ENCODE measurements at regions not wholly inside any gene's neighbourhood (a gene's known extent, or its start where the extent isn't known, plus 50 kb on each side); places are given as distances from the start of the nearest gene placed in this dataset.

DNA sequence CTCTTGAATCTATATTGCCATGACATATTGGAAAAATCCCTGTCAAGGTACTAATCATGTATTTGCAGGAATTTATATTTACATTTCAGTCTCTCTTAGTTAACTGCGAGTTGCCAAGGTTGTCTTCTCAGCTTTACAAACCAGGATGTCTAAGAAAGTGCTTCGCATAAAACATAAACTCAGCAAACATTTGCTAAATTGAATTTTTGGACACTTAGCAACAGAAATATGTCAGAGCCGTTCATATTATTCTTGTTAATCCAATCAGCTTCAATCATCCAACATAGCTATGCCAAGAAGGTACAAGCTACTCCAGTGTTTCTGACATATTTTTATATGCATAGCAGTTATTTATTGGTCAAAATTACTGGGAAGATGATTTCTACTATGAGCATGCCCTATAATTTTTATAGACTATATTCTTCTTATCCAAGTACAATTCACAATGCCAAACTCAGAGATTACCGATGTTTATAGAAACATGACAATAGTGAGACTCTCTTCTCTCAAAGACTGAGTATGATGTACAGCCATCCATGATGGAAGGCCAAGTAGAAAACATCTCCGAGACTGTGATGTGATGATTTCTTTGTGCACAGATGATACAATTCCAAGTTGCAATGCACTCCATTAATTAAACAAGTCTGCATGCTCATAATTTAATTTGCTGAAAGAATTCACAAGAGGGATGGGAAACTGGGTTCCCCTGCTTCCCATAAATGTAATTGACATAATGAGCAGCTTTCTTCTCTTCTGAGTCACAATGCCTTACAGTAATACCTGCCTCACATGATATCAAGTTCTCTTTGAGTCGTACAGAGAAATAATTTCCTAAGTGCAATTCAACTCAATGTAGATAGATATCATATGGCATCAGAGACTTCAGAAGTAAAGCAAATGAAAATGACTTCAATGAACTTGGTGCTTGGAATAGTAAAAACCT, 776.3 kb downstream of the EFNB2 start:
- no peak for TF ChIP-seq TEAD4 (IDR thresholded peaks at IDR 0.05)
- TF ChIP-seq, protein P1, sequence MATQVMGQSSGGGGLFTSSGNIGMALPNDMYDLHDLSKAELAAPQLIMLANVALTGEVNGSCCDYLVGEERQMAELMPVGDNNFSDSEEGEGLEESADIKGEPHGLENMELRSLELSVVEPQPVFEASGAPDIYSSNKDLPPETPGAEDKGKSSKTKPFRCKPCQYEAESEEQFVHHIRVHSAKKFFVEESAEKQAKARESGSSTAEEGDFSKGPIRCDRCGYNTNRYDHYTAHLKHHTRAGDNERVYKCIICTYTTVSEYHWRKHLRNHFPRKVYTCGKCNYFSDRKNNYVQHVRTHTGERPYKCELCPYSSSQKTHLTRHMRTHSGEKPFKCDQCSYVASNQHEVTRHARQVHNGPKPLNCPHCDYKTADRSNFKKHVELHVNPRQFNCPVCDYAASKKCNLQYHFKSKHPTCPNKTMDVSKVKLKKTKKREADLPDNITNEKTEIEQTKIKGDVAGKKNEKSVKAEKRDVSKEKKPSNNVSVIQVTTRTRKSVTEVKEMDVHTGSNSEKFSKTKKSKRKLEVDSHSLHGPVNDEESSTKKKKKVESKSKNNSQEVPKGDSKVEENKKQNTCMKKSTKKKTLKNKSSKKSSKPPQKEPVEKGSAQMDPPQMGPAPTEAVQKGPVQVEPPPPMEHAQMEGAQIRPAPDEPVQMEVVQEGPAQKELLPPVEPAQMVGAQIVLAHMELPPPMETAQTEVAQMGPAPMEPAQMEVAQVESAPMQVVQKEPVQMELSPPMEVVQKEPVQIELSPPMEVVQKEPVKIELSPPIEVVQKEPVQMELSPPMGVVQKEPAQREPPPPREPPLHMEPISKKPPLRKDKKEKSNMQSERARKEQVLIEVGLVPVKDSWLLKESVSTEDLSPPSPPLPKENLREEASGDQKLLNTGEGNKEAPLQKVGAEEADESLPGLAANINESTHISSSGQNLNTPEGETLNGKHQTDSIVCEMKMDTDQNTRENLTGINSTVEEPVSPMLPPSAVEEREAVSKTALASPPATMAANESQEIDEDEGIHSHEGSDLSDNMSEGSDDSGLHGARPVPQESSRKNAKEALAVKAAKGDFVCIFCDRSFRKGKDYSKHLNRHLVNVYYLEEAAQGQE (IDR thresholded peaks at IDR 0.05; ENCODE audit: low read depth) = no peak
- TF ChIP-seq, protein P2, sequence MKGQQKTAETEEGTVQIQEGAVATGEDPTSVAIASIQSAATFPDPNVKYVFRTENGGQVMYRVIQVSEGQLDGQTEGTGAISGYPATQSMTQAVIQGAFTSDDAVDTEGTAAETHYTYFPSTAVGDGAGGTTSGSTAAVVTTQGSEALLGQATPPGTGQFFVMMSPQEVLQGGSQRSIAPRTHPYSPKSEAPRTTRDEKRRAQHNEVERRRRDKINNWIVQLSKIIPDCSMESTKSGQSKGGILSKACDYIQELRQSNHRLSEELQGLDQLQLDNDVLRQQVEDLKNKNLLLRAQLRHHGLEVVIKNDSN (IDR thresholded peaks at IDR 0.05) = no peak
- TF ChIP-seq ZBTB7A (IDR thresholded peaks at IDR 0.05; ENCODE audit: low read depth) = no peak
- no peak for TF ChIP-seq CEBPB (IDR thresholded peaks at IDR 0.05)
- TF ChIP-seq FOXM1 (IDR thresholded peaks at IDR 0.05; ENCODE audit: borderline replicate concordance, low read depth) = no peak
- TF ChIP-seq NFIC (IDR thresholded peaks at IDR 0.05) = no peak
- no peak for TF ChIP-seq YY1 (IDR thresholded peaks at IDR 0.05; ENCODE audit: low read depth)
- TF ChIP-seq TAF1 (IDR thresholded peaks at IDR 0.05; ENCODE audit: low read depth) = no peak

DNA sequence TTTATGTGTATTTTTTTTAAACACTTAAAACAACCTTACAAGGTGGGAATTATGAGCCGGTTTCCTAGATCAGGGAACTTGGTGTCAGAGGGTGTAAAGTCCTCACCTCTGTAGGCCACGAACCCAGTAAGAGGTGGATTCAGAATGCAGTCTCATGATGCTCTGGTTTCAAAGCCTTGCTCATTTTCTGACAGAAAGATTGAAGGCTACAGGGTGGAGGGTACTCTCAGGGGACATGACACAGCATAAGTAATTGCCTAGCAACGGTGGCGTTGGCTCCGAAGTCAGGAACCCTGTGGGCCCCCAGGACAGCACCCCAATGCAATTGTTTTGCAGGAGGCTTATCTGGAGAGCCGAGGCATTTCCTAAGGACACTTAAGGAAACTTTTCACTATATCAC, 794.7 kb downstream of the EFNB2 start:
- TF ChIP-seq EGR1 (IDR thresholded peaks at IDR 0.05) = no peak
- no peak for TF ChIP-seq CEBPB (IDR thresholded peaks at IDR 0.05)
- TF ChIP-seq ZBTB7A (IDR thresholded peaks at IDR 0.05; ENCODE audit: low read depth) = no peak
- no peak for TF ChIP-seq RAD21 (IDR thresholded peaks at IDR 0.05; ENCODE audit: low read depth)
- TF ChIP-seq TEAD4 (IDR thresholded peaks at IDR 0.05) = no peak

DNA sequence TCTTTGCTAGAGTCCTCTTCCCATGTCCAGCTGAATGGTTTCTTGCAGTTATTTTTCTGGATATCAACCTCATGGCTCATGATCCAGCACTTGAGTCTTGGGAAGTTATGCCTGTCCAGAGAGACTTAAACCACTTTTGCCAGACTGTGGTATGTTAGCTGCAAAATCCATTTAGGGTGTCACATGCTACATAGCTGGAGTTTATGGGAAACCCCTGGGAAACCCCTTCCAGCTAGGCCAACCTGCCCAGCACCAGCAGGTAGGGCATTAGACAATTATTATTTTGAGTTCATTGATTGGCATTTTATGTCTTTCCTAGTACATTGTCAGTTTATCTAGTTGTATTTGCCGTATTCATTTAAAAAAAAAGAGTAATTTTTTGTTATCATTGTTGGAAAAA, 797.8 kb downstream of the EFNB2 start:
- TF ChIP-seq EGR1 (IDR thresholded peaks at IDR 0.05) = no peak

DNA sequence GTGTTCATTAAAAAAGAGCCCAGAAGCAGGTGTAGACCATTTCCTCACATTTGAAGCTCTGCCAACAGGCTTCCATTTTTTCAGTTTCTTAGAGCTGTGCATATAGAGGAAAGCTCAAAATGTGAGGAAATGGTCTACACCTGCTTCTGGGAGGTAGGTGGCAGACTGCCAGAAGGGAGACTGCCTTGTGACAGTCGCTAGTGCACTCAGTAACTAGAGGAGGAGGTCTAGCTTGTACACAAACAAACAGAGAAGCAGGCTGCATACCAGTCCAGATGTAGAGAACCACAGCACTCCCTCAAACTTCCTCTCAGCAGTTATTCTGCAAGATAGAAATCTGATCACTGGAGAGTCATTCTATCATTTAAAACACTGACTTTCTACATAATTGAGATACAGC, 800.2 kb downstream of the EFNB2 start:
- no peak for TF ChIP-seq FOXM1 (IDR thresholded peaks at IDR 0.05; ENCODE audit: borderline replicate concordance, low read depth)
- no peak for TF ChIP-seq NFIC (IDR thresholded peaks at IDR 0.05)
- TF ChIP-seq CREB1 (IDR thresholded peaks at IDR 0.05; ENCODE audit: low read depth) = no peak
- no peak for TF ChIP-seq RAD21 (IDR thresholded peaks at IDR 0.05; ENCODE audit: low read depth)
- TF ChIP-seq TAF1 (IDR thresholded peaks at IDR 0.05; ENCODE audit: low read depth) = no peak
- TF ChIP-seq, protein P3, sequence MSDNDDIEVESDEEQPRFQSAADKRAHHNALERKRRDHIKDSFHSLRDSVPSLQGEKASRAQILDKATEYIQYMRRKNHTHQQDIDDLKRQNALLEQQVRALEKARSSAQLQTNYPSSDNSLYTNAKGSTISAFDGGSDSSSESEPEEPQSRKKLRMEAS (IDR thresholded peaks at IDR 0.05) = no peak
- TF ChIP-seq CEBPB (IDR thresholded peaks at IDR 0.05) = no peak
- TF ChIP-seq, protein P2 (IDR thresholded peaks at IDR 0.05) = no peak
- no peak for TF ChIP-seq YY1 (IDR thresholded peaks at IDR 0.05; ENCODE audit: low read depth)
- no peak for TF ChIP-seq TEAD4 (IDR thresholded peaks at IDR 0.05)
- TF ChIP-seq ZBTB7A (IDR thresholded peaks at IDR 0.05; ENCODE audit: low read depth) = no peak
- no peak for TF ChIP-seq TCF12 (IDR thresholded peaks at IDR 0.05; ENCODE audit: low read depth)
- TF ChIP-seq EGR1 (IDR thresholded peaks at IDR 0.05) = no peak
- TF ChIP-seq EP300 (IDR thresholded peaks at IDR 0.05; ENCODE audit: borderline replicate concordance) = no peak
- TF ChIP-seq, protein P1 (IDR thresholded peaks at IDR 0.05; ENCODE audit: low read depth) = no peak

DNA sequence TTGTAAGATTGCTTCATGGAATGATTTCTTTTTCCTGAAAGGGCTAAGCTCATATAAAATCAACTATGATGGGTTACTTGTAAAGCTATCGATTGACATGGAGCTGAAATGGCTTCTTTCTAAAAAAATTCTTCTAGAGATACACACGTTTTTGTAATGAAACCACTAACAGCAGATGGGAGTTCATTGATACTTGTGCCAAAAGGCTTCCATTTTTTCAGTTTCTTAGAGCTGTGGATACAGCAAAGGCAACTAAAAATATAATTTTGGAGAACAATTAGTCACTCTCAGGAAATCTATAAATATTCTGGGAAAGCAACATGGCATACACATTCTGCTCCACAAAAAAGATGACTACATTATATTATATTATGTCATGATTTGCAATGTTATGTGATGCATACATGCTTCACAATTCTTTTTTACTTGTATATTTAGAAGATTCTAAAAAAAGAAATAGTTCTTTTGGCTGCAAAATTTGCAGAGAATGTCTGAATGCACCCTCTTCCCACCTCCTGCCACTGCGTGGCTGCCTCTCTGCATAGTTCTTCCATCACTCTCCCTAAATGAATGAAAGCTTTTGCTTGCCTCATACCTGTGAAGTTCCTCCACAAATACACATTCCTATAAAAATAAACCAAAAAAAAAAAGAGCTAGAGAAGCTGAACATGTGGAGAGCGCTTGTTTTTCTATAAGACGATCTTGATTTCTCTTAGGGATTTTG, 802.5 kb downstream of the EFNB2 start:
- TF ChIP-seq, protein P3 (IDR thresholded peaks at IDR 0.05) = no peak
- TF ChIP-seq ZBTB7A (IDR thresholded peaks at IDR 0.05; ENCODE audit: low read depth) (no peak), TAF1 (IDR thresholded peaks at IDR 0.05; ENCODE audit: low read depth) (no peak), CREB1 (IDR thresholded peaks at IDR 0.05; ENCODE audit: low read depth) (no peak), EGR1 (IDR thresholded peaks at IDR 0.05) (no peak), EP300 (IDR thresholded peaks at IDR 0.05; ENCODE audit: borderline replicate concordance) (no peak)

DNA sequence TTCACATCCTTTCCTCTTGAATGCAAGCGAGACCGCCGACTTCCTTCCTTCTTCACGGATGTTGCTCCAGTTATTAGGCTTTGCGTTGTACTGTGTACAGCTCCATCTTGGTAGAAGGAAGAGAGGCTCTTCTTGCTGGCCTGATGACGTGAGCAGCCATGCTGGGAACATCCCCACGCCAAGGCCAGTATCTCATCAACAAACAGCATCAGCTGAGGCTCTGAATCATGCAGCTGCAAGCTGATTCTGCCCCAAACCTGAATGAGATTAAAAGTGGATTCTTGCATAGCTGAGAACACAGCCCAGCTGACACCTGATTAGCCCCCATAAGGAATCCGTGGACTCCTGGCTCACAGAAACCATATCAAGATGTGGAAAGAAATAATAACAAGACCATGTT, 809.6 kb downstream of the EFNB2 start:
- TF ChIP-seq ZBTB7A (IDR thresholded peaks at IDR 0.05; ENCODE audit: low read depth) = no peak
- TF ChIP-seq EP300 (IDR thresholded peaks at IDR 0.05; ENCODE audit: borderline replicate concordance) = no peak
